RWPE2 (cell line): ENCODE measurements at regions not wholly inside any gene's neighbourhood (a gene's known extent, or its start where the extent isn't known, plus 50 kb on each side); places are given as distances from the start of the nearest gene placed in this dataset.

Source experiments
- ATAC-seq: fragments of 200-7000 bp; cut with Tn5 transposase; 3 replicates; pipeline ENCODE4 v1.9.1; 2021; ENCODE audit warnings: low read depth
- DNase-seq: peaks from one replicate; pipeline ENCODE4 v3.0.0-alpha.2; 2020; ENCODE audit warnings: low spot score
- H3K27ac ChIP-seq: fragments of 450-650 bp; 2 replicates; pipeline ENCODE4 v1.5.1; 2017; ENCODE audit warnings: mild to moderate bottlenecking; ENCODE audit not compliant: poor library complexity, severe bottlenecking
- H3K27me3 ChIP-seq: fragments of 250-450 bp; sonication (Bioruptor Pico); 2 replicates; pipeline ENCODE4 v1.5.1; 2021; ENCODE audit warnings: mild to moderate bottlenecking, moderate library complexity; ENCODE audit not compliant: insufficient read depth, poor library complexity, severe bottlenecking
- H3K36me3 ChIP-seq: fragments of 250-450 bp; sonication (Bioruptor Pico); 2 replicates; pipeline ENCODE4 v1.5.1; 2020; ENCODE audit warnings: low read depth, mild to moderate bottlenecking, moderate library complexity
- H3K4me1 ChIP-seq: fragments of 250-450 bp; sonication (Bioruptor Pico); 2 replicates; pipeline ENCODE4 v1.5.1; 2021; ENCODE audit warnings: mild to moderate bottlenecking, moderate library complexity; ENCODE audit not compliant: insufficient read depth, poor library complexity, severe bottlenecking
- H3K4me3 ChIP-seq: fragments of 250-450 bp; sonication (Bioruptor Pico); 2 replicates; pipeline ENCODE4 v1.5.1; 2021; ENCODE audit warnings: mild to moderate bottlenecking, moderate library complexity; ENCODE audit not compliant: severe bottlenecking
- H3K9me3 ChIP-seq: fragments of 250-450 bp; sonication (Bioruptor Pico); 2 replicates; pipeline ENCODE4 v1.5.1; 2021; ENCODE audit warnings: mild to moderate bottlenecking, moderate library complexity; ENCODE audit not compliant: severe bottlenecking
- CTCF ChIP-seq: fragments of 450-650 bp; IDR thresholded peaks from one replicate; pipeline ENCODE4 v1.5.1; 2017; ENCODE audit warnings: mild to moderate bottlenecking, moderate library complexity; ENCODE audit not compliant: poor library complexity, severe bottlenecking

- H3K27ac ChIP-seq = no peak overlapping the region
- TF ChIP-seq CTCF = no peak
- H3K4me3 ChIP-seq = no peak overlapping the region
- DNase-seq (no peak), ATAC-seq (no peak)
- no peaks in the 10 kb centered on the region for H3K27me3 ChIP-seq
- no peaks in the 10 kb centered on the region for H3K4me1 ChIP-seq
- H3K36me3 ChIP-seq = no peaks in the 10 kb centered on the region
- H3K9me3 ChIP-seq = no peaks in the 10 kb centered on the region
Measured at GRCh38 chr9:7370381-7370780, 429.2 kb downstream of the DMAC1 start.

DNA sequence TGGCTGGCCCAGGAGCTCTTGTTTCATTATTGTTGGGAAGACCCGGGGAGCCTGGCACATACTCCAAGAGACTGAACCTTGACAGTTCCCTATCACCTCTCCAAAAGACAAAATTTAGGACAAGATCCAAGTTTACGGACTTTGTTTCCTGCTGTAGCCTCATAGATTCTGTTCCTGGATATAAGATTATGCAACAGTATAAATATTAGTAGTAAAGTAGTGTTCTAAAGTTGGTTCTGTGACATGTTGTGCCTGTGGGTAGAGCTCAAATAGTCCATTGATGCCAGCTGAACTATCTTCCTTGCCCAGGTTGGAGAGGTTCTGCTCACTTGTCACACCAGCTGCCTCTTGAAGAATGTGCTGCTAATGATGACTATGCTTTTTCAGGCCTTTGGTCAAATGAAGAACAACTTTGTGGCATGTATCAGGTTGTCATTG lies 430.2 kb downstream of the DMAC1 start:
- Histone ChIP-seq H3K4me3 (no peak overlapping the region), H3K27me3 (no peaks in the 10 kb centered on the region), H3K36me3 (no peaks in the 10 kb centered on the region), H3K9me3 (no peaks in the 10 kb centered on the region), H3K4me1 (no peaks in the 10 kb centered on the region), H3K27ac (no peak overlapping the region)
- DNase-seq = no peak
- no peak for ATAC-seq
- no peak for TF ChIP-seq CTCF

GRCh38 chr9:7368410-7369292 lies 430.9 kb downstream of the DMAC1 start:
- Histone ChIP-seq H3K36me3 (no peaks in the 10 kb centered on the region), H3K27ac (no peak overlapping the region), H3K9me3 (no peaks in the 10 kb centered on the region), H3K4me3 (no peak overlapping the region), H3K27me3 (no peaks in the 10 kb centered on the region), H3K4me1 (no peaks in the 10 kb centered on the region)
- DNase-seq = no peak
- no peak for ATAC-seq
- TF ChIP-seq CTCF = no peak

DNA sequence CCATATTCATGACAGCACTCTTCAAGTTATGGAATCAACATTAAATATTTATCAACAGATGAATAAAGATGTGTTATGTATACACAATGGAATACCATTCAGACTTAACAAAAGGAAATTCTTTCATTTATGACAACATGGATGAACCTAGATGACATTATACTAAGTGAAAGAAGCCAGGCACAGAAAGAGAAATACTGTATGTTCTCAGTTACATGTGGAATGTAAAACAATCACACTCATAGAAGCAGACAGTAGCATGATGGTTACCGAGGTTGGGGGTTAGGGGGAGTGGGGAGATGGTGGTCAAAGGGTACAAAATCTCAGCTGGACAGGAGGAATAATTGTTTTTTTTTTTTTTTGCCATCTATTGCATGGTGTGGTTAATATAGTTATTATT lies 431.9 kb downstream of the DMAC1 start:
- no peak for TF ChIP-seq CTCF
- no peak for DNase-seq
- no peak for ATAC-seq

DNA sequence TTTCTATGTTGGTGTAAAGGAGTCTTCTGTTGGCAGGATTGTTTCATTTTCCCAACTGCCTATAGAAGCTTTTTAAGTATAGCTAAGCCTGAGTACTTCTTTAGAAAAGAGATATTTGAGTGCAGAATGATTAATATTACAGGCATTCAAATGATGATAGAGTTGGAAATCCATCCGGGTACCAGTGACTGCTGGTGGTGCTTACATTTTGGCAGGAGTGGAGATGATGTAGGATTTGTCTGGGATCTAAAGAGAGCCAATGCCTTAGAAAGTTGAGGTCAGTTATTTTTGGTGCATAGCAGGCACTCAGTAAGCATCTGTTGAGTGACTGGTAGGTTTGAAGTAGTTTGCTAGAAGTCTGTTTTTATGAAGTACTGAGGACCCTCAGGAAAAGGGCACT lies 433.5 kb downstream of the DMAC1 start:
- TF ChIP-seq CTCF = no peak
- H3K9me3 ChIP-seq = no peaks in the 10 kb centered on the region
- no peak for ATAC-seq
- DNase-seq = no peak
- no peak overlapping the region for H3K27ac ChIP-seq
- H3K4me3 ChIP-seq = no peak overlapping the region
- no peaks in the 10 kb centered on the region for H3K27me3 ChIP-seq
- H3K36me3 ChIP-seq = no peaks in the 10 kb centered on the region
- H3K4me1 ChIP-seq = no peaks in the 10 kb centered on the region

More for the DNA sequence above, 431.9 kb downstream of the DMAC1 start:
- Histone ChIP-seq H3K27me3 (no peaks in the 10 kb centered on the region), H3K4me3 (no peak overlapping the region), H3K27ac (no peak overlapping the region), H3K4me1 (no peaks in the 10 kb centered on the region), H3K36me3 (no peaks in the 10 kb centered on the region), H3K9me3 (no peaks in the 10 kb centered on the region)
